Calu3 (cell line): ENCODE measurements at regions not wholly inside any gene's neighbourhood (a gene's known extent, or its start where the extent isn't known, plus 50 kb on each side); places are given as distances from the start of the nearest gene placed in this dataset.

ENCODE experiments used
- BruUV-seq: library from RNA; stranded (reverse); fragments of 400-500 nt; replicated peaks from 2 replicates; lab custom pipeline; 2021; lab: Mats Ljungman, UMichigan
- CTCF ChIA-PET: fragments of 300-600 bp; sonication (Branson Sonifier 250); formaldehyde crosslinking; loops from one replicate; lab custom pipeline; 2022; ENCODE audit warnings: antibody characterized with exemption; lab: Charles Lee
- DNase-seq: peaks from one replicate; pipeline ENCODE4 v3.0.0; 2022
- H3K27ac Mint-ChIP-seq: one replicate; pipeline ENCODE4 v1.8.0; 2022; ENCODE audit warnings: mixed read lengths; ENCODE audit not compliant: unreplicated experiment
- H3K27me3 Mint-ChIP-seq: one replicate; pipeline ENCODE4 v1.8.0; 2022; ENCODE audit warnings: mixed read lengths; ENCODE audit not compliant: unreplicated experiment
- H3K36me3 Mint-ChIP-seq: one replicate; pipeline ENCODE4 v1.8.0; 2022; ENCODE audit warnings: mild to moderate bottlenecking, moderate library complexity, mixed read lengths; ENCODE audit not compliant: insufficient read depth, unreplicated experiment
- H3K4me1 Mint-ChIP-seq: one replicate; pipeline ENCODE4 v1.8.0; 2022; ENCODE audit warnings: mild to moderate bottlenecking, low read depth, mixed read lengths; ENCODE audit not compliant: unreplicated experiment
- H3K4me3 Mint-ChIP-seq: one replicate; pipeline ENCODE4 v1.8.0; 2022; ENCODE audit warnings: mild to moderate bottlenecking, low read depth, moderate library complexity, mixed read lengths; ENCODE audit not compliant: unreplicated experiment
- H3K9me3 Mint-ChIP-seq: one replicate; pipeline ENCODE4 v1.8.0; 2022; ENCODE audit warnings: low read depth, mixed read lengths; ENCODE audit not compliant: unreplicated experiment
- CTCF ChIP-seq: fragments of 200-600 bp; IDR thresholded peaks from one replicate; pipeline ENCODE4 v1.8.0; 2022; ENCODE audit warnings: antibody characterized with exemption; ENCODE audit not compliant: unreplicated experiment
- intact Hi-C: fragments of 100-400 bp; cut with micrococcal nuclease; formaldehyde crosslinking; loops from one replicate; pipeline ENCODE4 v1.10.0; 2022; ENCODE audit not compliant: unreplicated experiment

- Mint-ChIP-seq H3K4me1 (no peaks in the 10 kb centered on the region), H3K9me3 (no peaks in the 10 kb centered on the region), H3K36me3 (no peaks in the 10 kb centered on the region), H3K27ac (no peak overlapping the region), H3K27me3 (no peaks in the 10 kb centered on the region), H3K4me3 (no peak overlapping the region)
- intact Hi-C loops: no loop called here
- no TSS peak for BruUV-seq
- TF ChIP-seq CTCF: no peak
- CTCF ChIA-PET: no interaction called here
- DNase-seq: no peak
Observed at GRCh38 chr4:20592663-20593062, 107.6 kb upstream of the PACRGL start.

GRCh38 chr4:20598626-20599025, 101.6 kb upstream of the PACRGL start:
- Mint-ChIP-seq H3K9me3 (no peaks in the 10 kb centered on the region), H3K27ac (no peak overlapping the region), H3K4me1 (no peaks in the 10 kb centered on the region), H3K36me3 (no peaks in the 10 kb centered on the region), H3K27me3 (no peaks in the 10 kb centered on the region), H3K4me3 (no peak overlapping the region)
- CTCF ChIA-PET: no interaction called here
- intact Hi-C loops: no loop called here
- no TSS peak for BruUV-seq
- TF ChIP-seq CTCF: no peak
- no peak for DNase-seq

- no peaks in the 10 kb centered on the region for H3K9me3 Mint-ChIP-seq
- H3K36me3 Mint-ChIP-seq: no peaks in the 10 kb centered on the region
- DNase-seq: no peak
- intact Hi-C loops: no loop called here
- CTCF ChIA-PET: no interaction called here
- no peaks in the 10 kb centered on the region for H3K27me3 Mint-ChIP-seq
- TF ChIP-seq CTCF: no peak
- H3K4me3 Mint-ChIP-seq: no peak overlapping the region
- H3K27ac Mint-ChIP-seq: no peak overlapping the region
- BruUV-seq: no TSS peak
- no peaks in the 10 kb centered on the region for H3K4me1 Mint-ChIP-seq
Observed at GRCh38 chr4:20603671-20604313, 96.5 kb upstream of the PACRGL start.

GRCh38 chr4:20612313-20612712, 87.9 kb upstream of the PACRGL start:
- BruUV-seq: no TSS peak
- Mint-ChIP-seq H3K9me3 (no peaks in the 10 kb centered on the region), H3K36me3 (no peaks in the 10 kb centered on the region), H3K4me3 (no peak overlapping the region), H3K27me3 (no peaks in the 10 kb centered on the region), H3K27ac (no peak overlapping the region), H3K4me1 (peaks cover 11% of the 10 kb centered on the region)
- DNase-seq: no peak
- CTCF ChIA-PET: no interaction called here
- TF ChIP-seq CTCF: no peak
- intact Hi-C loops: no loop called here
